ENCODE measurements at regions not wholly inside any gene's neighbourhood (a gene's known extent, or its start where the extent isn't known, plus 50 kb on each side); places are given as distances from the start of the nearest gene placed in this dataset.

GRCh38 chr16:13638218-13638617, 281.7 kb upstream of the ERCC4 start:
- FAIRE-seq, result no peak

More at GRCh38 chr16:13638218-13638617, 281.7 kb upstream of the ERCC4 start:
- BruUV-seq (replicated peaks), result no TSS peak
- H3K79me2 ChIP-seq (ENCODE audit: control insufficient read depth, insufficient read depth, low read length), result no peaks in the 10 kb centered on the region
- H2AFZ ChIP-seq (ENCODE audit: low read depth, low read length), result no peak overlapping the region
- no peak overlapping the region for H3K27ac ChIP-seq (ENCODE audit: insufficient read depth, low read depth, low read length)
- no peak overlapping the region for H3K4me3 ChIP-seq (replicated peaks in 1 of 3; ENCODE audit: insufficient read depth in 1 of 3, low read depth in 1 of 3, low read length in 3 of 3)
- H3K4me2 ChIP-seq (ENCODE audit: insufficient read depth, low read length), result no peak overlapping the region
- H3K36me3 ChIP-seq (ENCODE audit: control insufficient read depth in 2 of 2, extremely low read depth in 1 of 2, insufficient read depth in 2 of 2, low read length in 2 of 2), result no peaks in the 10 kb centered on the region
- TF ChIP-seq CTCF (IDR thresholded peaks at IDR 0.05; ENCODE audit: extremely low read depth in 1 of 2, insufficient read depth in 1 of 2, low read depth in 1 of 2, low read length in 2 of 2) (no peak), MAX (IDR thresholded peaks at IDR 0.05; ENCODE audit: insufficient read depth, insufficient read length) (no peak), MYC (IDR thresholded peaks at IDR 0.05; ENCODE audit: low read depth, low read length) (no peak), POLR2A (IDR thresholded peaks at IDR 0.05; ENCODE audit: low read depth, low read length) (no peak), EZH2 (IDR thresholded peaks at IDR 0.05; ENCODE audit: borderline replicate concordance, low read depth, low read length, severe bottlenecking) (no peak), GATA2 (IDR thresholded peaks at IDR 0.05; ENCODE audit: insufficient read depth, insufficient read length, low read depth, low read length) (no peak), FOS (IDR thresholded peaks at IDR 0.05; ENCODE audit: borderline replicate concordance, insufficient read depth, low read length) (no peak), POLR2AphosphoS5 (IDR thresholded peaks at IDR 0.05; ENCODE audit: insufficient read depth, low read depth, low read length) (no peak), JUN (IDR thresholded peaks at IDR 0.05; ENCODE audit: borderline replicate concordance, insufficient read depth, insufficient read length, low read depth) (no peak)
- no peaks in the 10 kb centered on the region for H3K9me1 ChIP-seq (replicated peaks; ENCODE audit: control insufficient read depth, extremely low read depth, insufficient read depth, low read length)
- intact Hi-C loops (cut with micrococcal nuclease) (no loop called here), dilution Hi-C loops (cut with MboI; ENCODE audit: extremely low pct_ligation_motif_present, low sequenced_read_pairs) (no loop called here)
- no peak overlapping the region for H3K9ac ChIP-seq (replicated peaks; ENCODE audit: extremely low read depth, insufficient read depth, low read length)
- H3K27me3 ChIP-seq (ENCODE audit: control insufficient read depth in 2 of 2, insufficient read depth in 2 of 2, low read length in 2 of 2), result no peaks in the 10 kb centered on the region
- CTCF ChIA-PET, result no interaction called here
- POLR2A ChIA-PET, result no interaction called here
- H3K9me3 ChIP-seq (replicated peaks; ENCODE audit: control insufficient read depth, insufficient read depth, low read length), result peaks cover 2% of the 10 kb centered on the region
- H3K4me1 ChIP-seq (ENCODE audit: control insufficient read depth, extremely low read depth, insufficient read depth, low read length), result no peaks in the 10 kb centered on the region
- no peaks in the 10 kb centered on the region for H4K20me1 ChIP-seq (replicated peaks; ENCODE audit: control insufficient read depth, extremely low read depth, insufficient read depth, low read length)
- no peak for DNase-seq (ENCODE audit: low read depth, low spot score)

Measured in endothelial cell of umbilical vein (primary cell).